Keratinocyte (primary cell): ENCODE measurements at regions not wholly inside any gene's neighbourhood (a gene's known extent, or its start where the extent isn't known, plus 50 kb on each side); places are given as distances from the start of the nearest gene placed in this dataset.
A peak's percentile ranks its signal among the peaks of the same experiment; 100 is the strongest.

Source experiments
- DNase-seq: peaks from one replicate; pipeline ENCODE4 v3.0.0-alpha.2; 2011; ENCODE audit warnings: low read depth, missing footprints, low spot score
- FAIRE-seq: peaks from 2 replicates; lab custom pipeline; 2011; peaks lifted over from hg19 to GRCh38; lab: Jason Lieb, UNC
- H2AFZ ChIP-seq: 2 replicates; pipeline ENCODE4 v1.6.0; 2012; ENCODE audit warnings: low read length, control low read depth, inconsistent platforms; ENCODE audit not compliant: control insufficient read depth
- H3K27ac ChIP-seq: 2 replicates; pipeline ENCODE4 v1.5.1; 2011; ENCODE audit warnings: low read length; ENCODE audit not compliant: control insufficient read depth, insufficient read depth
- H3K27me3 ChIP-seq: 3 replicates; pipeline ENCODE4 v1.6.0; 2011; ENCODE audit warnings: low read length; ENCODE audit not compliant: control insufficient read depth, insufficient read depth; ENCODE audit errors: extremely low read depth
- H3K36me3 ChIP-seq, 2 experiments: 2 replicates in 1 of 2; 3 replicates in 1 of 2; pipeline ENCODE4 v1.5.1; 2011; ENCODE audit warnings: low read length in 2 of 2, mild to moderate bottlenecking in 1 of 2; ENCODE audit not compliant: control insufficient read depth in 2 of 2, insufficient read depth in 2 of 2; ENCODE audit errors: extremely low read depth in 1 of 2
- H3K4me1 ChIP-seq: 3 replicates; pipeline ENCODE4 v1.5.1; 2011; ENCODE audit warnings: low read length; ENCODE audit not compliant: control insufficient read depth, insufficient read depth; ENCODE audit errors: extremely low read depth
- H3K4me2 ChIP-seq: 3 replicates; pipeline ENCODE4 v1.6.0; 2011; ENCODE audit warnings: low read depth, low read length; ENCODE audit not compliant: control insufficient read depth, insufficient read depth; ENCODE audit errors: extremely low read depth
- H3K4me3 ChIP-seq, 3 experiments: fragments of 200-600 bp in 1 of 3; sonication (generic) in 1 of 3; 2 replicates in 2 of 3; 3 replicates in 1 of 3; pipeline ENCODE4 v1.5.1; 2011 to 2016; ENCODE audit warnings: low read length in 3 of 3, mild to moderate bottlenecking in 3 of 3, control low read depth in 2 of 3, inconsistent platforms in 1 of 3, low read depth in 1 of 3, mixed read lengths in 1 of 3, mixed run types in 1 of 3, moderate library complexity in 1 of 3; ENCODE audit not compliant: control insufficient read depth in 2 of 3, insufficient read depth in 2 of 3; ENCODE audit errors: extremely low read depth in 1 of 3
- H3K79me2 ChIP-seq: 2 replicates; pipeline ENCODE4 v1.6.0; 2012; ENCODE audit warnings: low read length; ENCODE audit not compliant: control insufficient read depth, insufficient read depth
- H3K9ac ChIP-seq: 3 replicates; pipeline ENCODE4 v1.6.0; 2011; ENCODE audit warnings: low read length; ENCODE audit not compliant: control insufficient read depth, insufficient read depth; ENCODE audit errors: extremely low read depth
- H3K9me1 ChIP-seq: 3 replicates; pipeline ENCODE4 v1.6.0; 2011; ENCODE audit warnings: low read length; ENCODE audit not compliant: control insufficient read depth, insufficient read depth; ENCODE audit errors: extremely low read depth
- H3K9me3 ChIP-seq: 2 replicates; pipeline ENCODE4 v1.5.1; 2012; ENCODE audit warnings: low read depth, low read length; ENCODE audit not compliant: control insufficient read depth
- H4K20me1 ChIP-seq: 3 replicates; pipeline ENCODE4 v1.6.0; 2011; ENCODE audit warnings: low read length; ENCODE audit not compliant: control insufficient read depth, insufficient read depth; ENCODE audit errors: extremely low read depth
- CTCF ChIP-seq, 3 experiments: IDR thresholded peaks in 1 of 3; conservative IDR thresholded peaks in 1 of 3; optimal IDR thresholded peaks in 1 of 3; 2 replicates in 2 of 3; 3 replicates in 1 of 3; pipeline versions ENCODE3 to v1.5.1; 2011; ENCODE audit warnings: low read length in 3 of 3, mild to moderate bottlenecking in 3 of 3, moderate library complexity in 2 of 3, control low read depth in 1 of 3, inconsistent platforms in 1 of 3; ENCODE audit not compliant: insufficient read depth in 2 of 3; ENCODE audit errors: extremely low read depth in 1 of 3
- EZH2 ChIP-seq: IDR thresholded peaks from one replicate; pipeline ENCODE4 v1.6.1; 2012; ENCODE audit warnings: inconsistent platforms, mild to moderate bottlenecking, low read length, moderate library complexity
- dilution Hi-C: fragments of 300-500 bp; cut with MboI; formaldehyde crosslinking; loops from one replicate; pipeline ENCODE4 v1.7.0; 2020; ENCODE audit warnings: low sequenced_read_pairs; ENCODE audit not compliant: extremely low pct_ligation_motif_present

GRCh38 chr12:127043731-127044130, 1223.2 kb upstream of the TMEM132C start:
- no peaks in the 10 kb centered on the region for H3K4me1 ChIP-seq
- no peaks in the 10 kb centered on the region for H3K9me1 ChIP-seq
- H2AFZ ChIP-seq, result no peak overlapping the region
- TF ChIP-seq EZH2, result no peak
- H3K9me3 ChIP-seq, result no peaks in the 10 kb centered on the region
- dilution Hi-C loops, result no loop called here
- H3K27me3 ChIP-seq, result no peaks in the 10 kb centered on the region
- H3K27ac ChIP-seq, result no peak overlapping the region
- no peaks in the 10 kb centered on the region for H3K79me2 ChIP-seq
- no peak for DNase-seq
- no peak overlapping the region for H3K4me3 ChIP-seq
- no peak overlapping the region for H3K9ac ChIP-seq
- no peaks in the 10 kb centered on the region for H3K36me3 ChIP-seq
- FAIRE-seq, result no peak
- no peaks in the 10 kb centered on the region for H4K20me1 ChIP-seq
- H3K4me2 ChIP-seq, result no peak overlapping the region

GRCh38 chr12:127044836-127045235, 1222.1 kb upstream of the TMEM132C start:
- H2AFZ ChIP-seq, result no peak overlapping the region
- no peak overlapping the region for H3K9ac ChIP-seq
- no peaks in the 10 kb centered on the region for H3K36me3 ChIP-seq
- TF ChIP-seq EZH2, result no peak
- TF ChIP-seq CTCF (optimal IDR thresholded peaks at IDR 0.05 in 1 of 3, IDR thresholded peaks at IDR 0.05 in 1 of 3, conservative IDR thresholded peaks at IDR 0.05 in 1 of 3; ENCODE audit: extremely low read depth in 1 of 3, insufficient read depth in 2 of 3, low read length in 3 of 3), result no peak
- H3K9me1 ChIP-seq, result no peaks in the 10 kb centered on the region
- H3K9me3 ChIP-seq, result no peaks in the 10 kb centered on the region
- dilution Hi-C loops, result no loop called here
- no peaks in the 10 kb centered on the region for H3K79me2 ChIP-seq
- FAIRE-seq (no peak), DNase-seq (no peak)
- H3K27me3 ChIP-seq, result no peaks in the 10 kb centered on the region
- H3K4me3 ChIP-seq, result no peak overlapping the region
- H3K27ac ChIP-seq, result no peak overlapping the region
- no peak overlapping the region for H3K4me2 ChIP-seq
- no peaks in the 10 kb centered on the region for H4K20me1 ChIP-seq
- H3K4me1 ChIP-seq, result no peaks in the 10 kb centered on the region

- no peak overlapping the region for H3K4me2 ChIP-seq
- H2AFZ ChIP-seq, result no peak overlapping the region
- H3K79me2 ChIP-seq, result no peaks in the 10 kb centered on the region
- H3K27ac ChIP-seq, result no peak overlapping the region
- no peaks in the 10 kb centered on the region for H4K20me1 ChIP-seq
- DNase-seq, result no peak
- H3K9me3 ChIP-seq, result no peaks in the 10 kb centered on the region
- H3K36me3 ChIP-seq, result no peaks in the 10 kb centered on the region
- no peak overlapping the region for H3K9ac ChIP-seq
- H3K27me3 ChIP-seq, result no peaks in the 10 kb centered on the region
- TF ChIP-seq CTCF (optimal IDR thresholded peaks at IDR 0.05 in 1 of 3, IDR thresholded peaks at IDR 0.05 in 1 of 3, conservative IDR thresholded peaks at IDR 0.05 in 1 of 3; ENCODE audit: extremely low read depth in 1 of 3, insufficient read depth in 2 of 3, low read length in 3 of 3) (no peak), EZH2 (no peak)
- no peaks in the 10 kb centered on the region for H3K9me1 ChIP-seq
- FAIRE-seq, result peak; percentile 44
- H3K4me1 ChIP-seq, result peaks cover 2% of the 10 kb centered on the region
- dilution Hi-C loops, result no loop called here
- H3K4me3 ChIP-seq, result no peak overlapping the region
These were observed 1220.5 kb upstream of the TMEM132C start for GRCh38 chr12:127046467-127046866.
